H9 (cell line): ENCODE measurements at regions not wholly inside any gene's neighbourhood (a gene's known extent, or its start where the extent isn't known, plus 50 kb on each side); places are given as distances from the start of the nearest gene placed in this dataset.

Experiments used
- DNase-seq: peaks from one replicate; pipeline ENCODE4 v3.0.0-alpha.2; 2017
- H2AFZ ChIP-seq: one replicate; pipeline ENCODE4 v1.6.1; 2013; ENCODE audit warnings: mild to moderate bottlenecking, low read length, control low read depth, moderate library complexity
- H2AK5ac ChIP-seq: 2 replicates; pipeline ENCODE4 v1.6.1; 2013; ENCODE audit warnings: low read length, control low read depth, mixed read lengths; ENCODE audit not compliant: insufficient read length
- H2BK120ac ChIP-seq: one replicate; pipeline ENCODE4 v1.6.1; 2013; ENCODE audit warnings: low read depth, mild to moderate bottlenecking, low read length, control low read depth, inconsistent platforms; ENCODE audit not compliant: poor library complexity, severe bottlenecking
- H2BK12ac ChIP-seq: 2 replicates; pipeline ENCODE4 v1.6.1; 2013; ENCODE audit warnings: low read length, control low read depth, mixed read lengths, low read depth; ENCODE audit not compliant: insufficient read length
- H2BK15ac ChIP-seq: 2 replicates; pipeline ENCODE4 v1.6.1; 2013; ENCODE audit warnings: low read depth, low read length, control low read depth
- H2BK20ac ChIP-seq: one replicate; pipeline ENCODE4 v1.6.1; 2013; ENCODE audit warnings: low read depth, mild to moderate bottlenecking, low read length, control low read depth, inconsistent platforms; ENCODE audit not compliant: poor library complexity, severe bottlenecking
- H2BK5ac ChIP-seq: 2 replicates; pipeline ENCODE4 v1.6.1; 2013; ENCODE audit warnings: low read length, control low read depth, mixed read lengths; ENCODE audit not compliant: insufficient read length
- H3K14ac ChIP-seq: 2 replicates; pipeline ENCODE4 v1.6.1; 2013; ENCODE audit warnings: low read length, control low read depth; ENCODE audit not compliant: insufficient read depth
- H3K18ac ChIP-seq: 2 replicates; pipeline ENCODE4 v1.6.1; 2013; ENCODE audit warnings: low read depth, mild to moderate bottlenecking, mixed read lengths, low read length, control low read depth; ENCODE audit not compliant: insufficient read length
- H3K23ac ChIP-seq: 2 replicates; pipeline ENCODE4 v1.6.1; 2013; ENCODE audit warnings: low read length, control low read depth, mixed read lengths, low read depth; ENCODE audit not compliant: insufficient read length
- H3K23me2 ChIP-seq: 2 replicates; pipeline ENCODE4 v1.6.1; 2013; ENCODE audit warnings: low read depth, mild to moderate bottlenecking, mixed read lengths, low read length, control low read depth; ENCODE audit not compliant: insufficient read length, poor library complexity, severe bottlenecking
- H3K27ac ChIP-seq: 2 replicates; pipeline ENCODE4 v1.5.1; 2013; ENCODE audit warnings: low read length, control low read depth, mixed read lengths, low read depth; ENCODE audit not compliant: insufficient read length
- H3K27me3 ChIP-seq: 2 replicates; pipeline ENCODE4 v1.6.1; 2013; ENCODE audit warnings: low read length, control low read depth, inconsistent platforms; ENCODE audit not compliant: insufficient read depth
- H3K4ac ChIP-seq: 2 replicates; pipeline ENCODE4 v1.6.1; 2013; ENCODE audit warnings: low read depth, mild to moderate bottlenecking, control low read depth, inconsistent platforms, low read length, moderate library complexity
- H3K4me1 ChIP-seq: 2 replicates; pipeline ENCODE4 v1.6.1; 2013; ENCODE audit warnings: low read length, control low read depth, inconsistent platforms; ENCODE audit not compliant: insufficient read depth
- H3K4me2 ChIP-seq: 2 replicates; pipeline ENCODE4 v1.6.1; 2013; ENCODE audit warnings: low read length, control low read depth, mixed read lengths; ENCODE audit not compliant: insufficient read length, insufficient read depth
- H3K56ac ChIP-seq: 2 replicates; pipeline ENCODE4 v1.6.1; 2013; ENCODE audit warnings: low read depth, mild to moderate bottlenecking, mixed read lengths, low read length, control low read depth; ENCODE audit not compliant: insufficient read length
- H3K79me1 ChIP-seq: 2 replicates; pipeline ENCODE4 v1.6.1; 2013; ENCODE audit warnings: low read depth, mild to moderate bottlenecking, moderate library complexity, low read length, control low read depth, inconsistent platforms; ENCODE audit not compliant: insufficient read depth, poor library complexity, severe bottlenecking
- H3K79me2 ChIP-seq: 2 replicates; pipeline ENCODE4 v1.6.1; 2013; ENCODE audit warnings: low read length, control low read depth, inconsistent platforms; ENCODE audit not compliant: insufficient read depth
- H3K9ac ChIP-seq: 2 replicates; pipeline ENCODE4 v1.6.1; 2013; ENCODE audit warnings: low read length, control low read depth, mixed read lengths; ENCODE audit not compliant: insufficient read length; ENCODE audit errors: extremely low read depth
- H3K9me3 ChIP-seq: one replicate; pipeline ENCODE4 v1.6.1; 2013; ENCODE audit warnings: low read depth, low read length, inconsistent platforms; ENCODE audit not compliant: control insufficient read depth
- H3T11ph ChIP-seq: one replicate; pipeline ENCODE4 v1.6.1; 2013; ENCODE audit warnings: mild to moderate bottlenecking, low read length, control low read depth, inconsistent platforms
- H4K20me1 ChIP-seq: one replicate; pipeline ENCODE4 v1.6.1; 2013; ENCODE audit not compliant: control insufficient read depth, insufficient read length, insufficient read depth
- H4K5ac ChIP-seq: 2 replicates; pipeline ENCODE4 v1.6.1; 2013; ENCODE audit warnings: low read depth, mild to moderate bottlenecking, mixed read lengths, low read length, control low read depth; ENCODE audit not compliant: insufficient read length
- H4K8ac ChIP-seq: replicated peaks from 2 replicates; pipeline ENCODE4 v1.6.1; 2013; ENCODE audit warnings: low read length, control low read depth, mixed read lengths, low read depth; ENCODE audit not compliant: insufficient read length
- H4K91ac ChIP-seq: 2 replicates; pipeline ENCODE4 v1.6.1; 2013; ENCODE audit warnings: low read depth, mild to moderate bottlenecking, moderate library complexity, mixed read lengths, low read length, control low read depth; ENCODE audit not compliant: insufficient read length
- H3K27ac Mint-ChIP-seq, 3 experiments: 2 replicates in 2 of 3; 3 replicates in 1 of 3; pipeline ENCODE4 v1.8.0; 2020 to 2021; ENCODE audit warnings: mixed read lengths in 3 of 3, mild to moderate bottlenecking in 1 of 3, moderate library complexity in 1 of 3
- H3K27me3 Mint-ChIP-seq: 2 replicates; pipeline ENCODE4 v1.8.0; 2021; ENCODE audit warnings: low read depth, mild to moderate bottlenecking, moderate library complexity, mixed read lengths
- H3K36me3 Mint-ChIP-seq, 3 experiments: 2 replicates in 2 of 3; 3 replicates in 1 of 3; pipeline ENCODE4 v1.8.0; 2020 to 2021; ENCODE audit warnings: low read depth in 3 of 3, mixed read lengths in 3 of 3; ENCODE audit not compliant: insufficient read depth in 1 of 3
- H3K4me1 Mint-ChIP-seq, 2 experiments: 2 replicates each; pipeline ENCODE4 v1.8.0; 2020; ENCODE audit warnings: mixed read lengths in 2 of 2
- H3K4me3 Mint-ChIP-seq, 2 experiments: 2 replicates in 1 of 2; 3 replicates in 1 of 2; pipeline ENCODE4 v1.8.0; 2020 to 2021; ENCODE audit warnings: mild to moderate bottlenecking in 2 of 2, mixed read lengths in 2 of 2, moderate library complexity in 1 of 2
- H3K9me3 Mint-ChIP-seq, 2 experiments: 2 replicates in 1 of 2; 3 replicates in 1 of 2; pipeline ENCODE4 v1.8.0; 2020; ENCODE audit warnings: mild to moderate bottlenecking in 2 of 2, mixed read lengths in 2 of 2, moderate library complexity in 1 of 2
- WGBS: extraction: QIAGEN DNeasy Blood & Tissue Kit; methylation state at CpG from one replicate; pipeline ENCODE4 v1.1.7; 2013; ENCODE audit warnings: missing lambda C conversion rate, low lambda C conversion rate, mixed read lengths; ENCODE audit not compliant: insufficient read length; ENCODE audit errors: extremely low coverage; 5-methylcytosine and 5-hydroxymethylcytosine counted together
- TF ChIP-seq, protein P1 (sequence below): fragments of 200-600 bp; sonication (generic); conservative IDR thresholded peaks from 3 replicates; pipeline ENCODE4 v1.8.0; 2021; ENCODE audit warnings: antibody characterized with exemption, mild to moderate bottlenecking

DNA sequence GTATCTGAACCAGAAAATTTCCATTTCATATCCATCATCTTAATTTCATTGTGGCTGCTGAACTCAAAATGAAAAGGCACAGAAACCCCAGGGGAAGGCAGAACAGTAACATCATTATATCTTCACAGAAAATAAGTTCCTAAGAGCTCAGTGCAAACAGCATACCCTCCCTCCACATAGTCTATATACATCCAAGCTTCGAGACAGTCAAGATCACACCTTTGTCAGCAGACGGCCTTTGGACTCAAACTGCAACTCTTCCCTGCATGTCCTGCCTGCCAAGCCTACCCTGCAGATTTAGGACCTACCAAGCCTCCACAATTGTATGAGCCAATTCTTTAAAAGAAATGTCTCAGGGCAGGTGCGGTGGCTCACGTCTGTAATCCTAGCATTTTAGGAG is 502.1 kb downstream of the SUCLG1 start:
- H3T11ph ChIP-seq: no peak overlapping the region
- H2BK12ac ChIP-seq: no peak overlapping the region
- H3K79me2 ChIP-seq: no peaks in the 10 kb centered on the region
- Mint-ChIP-seq H3K36me3 (no peaks in the 10 kb centered on the region), H3K4me3 (no peak overlapping the region), H3K27ac (peak overlapping the region in 1 of 3 experiments; percentile 59; a peak in 1 of 7 replicates), H3K4me1 (peaks cover 2 to 5% of the 10 kb centered on the region in 2 experiments; a peak in 2 of 4 replicates), H3K27me3 (no peaks in the 10 kb centered on the region), H3K9me3 (no peaks in the 10 kb centered on the region)
- no peak overlapping the region for H3K4me2 ChIP-seq
- H3K79me1 ChIP-seq: no peaks in the 10 kb centered on the region
- H4K8ac ChIP-seq: no peak overlapping the region
- no peak overlapping the region for H3K4ac ChIP-seq
- no peak overlapping the region for H3K23ac ChIP-seq
- H3K9ac ChIP-seq: no peak overlapping the region
- H3K4me1 ChIP-seq: no peaks in the 10 kb centered on the region
- H3K27ac ChIP-seq: no peak overlapping the region
- no peak overlapping the region for H2BK15ac ChIP-seq
- DNase-seq: no peak
- no peaks in the 10 kb centered on the region for H4K20me1 ChIP-seq
- H2BK20ac ChIP-seq: no peak overlapping the region
- no peak overlapping the region for H2AK5ac ChIP-seq
- no CpG with 5 or more reads among the region's 4 CpGs for WGBS
- no peak overlapping the region for H4K91ac ChIP-seq
- H4K5ac ChIP-seq: no peak overlapping the region
- TF ChIP-seq, protein P1, sequence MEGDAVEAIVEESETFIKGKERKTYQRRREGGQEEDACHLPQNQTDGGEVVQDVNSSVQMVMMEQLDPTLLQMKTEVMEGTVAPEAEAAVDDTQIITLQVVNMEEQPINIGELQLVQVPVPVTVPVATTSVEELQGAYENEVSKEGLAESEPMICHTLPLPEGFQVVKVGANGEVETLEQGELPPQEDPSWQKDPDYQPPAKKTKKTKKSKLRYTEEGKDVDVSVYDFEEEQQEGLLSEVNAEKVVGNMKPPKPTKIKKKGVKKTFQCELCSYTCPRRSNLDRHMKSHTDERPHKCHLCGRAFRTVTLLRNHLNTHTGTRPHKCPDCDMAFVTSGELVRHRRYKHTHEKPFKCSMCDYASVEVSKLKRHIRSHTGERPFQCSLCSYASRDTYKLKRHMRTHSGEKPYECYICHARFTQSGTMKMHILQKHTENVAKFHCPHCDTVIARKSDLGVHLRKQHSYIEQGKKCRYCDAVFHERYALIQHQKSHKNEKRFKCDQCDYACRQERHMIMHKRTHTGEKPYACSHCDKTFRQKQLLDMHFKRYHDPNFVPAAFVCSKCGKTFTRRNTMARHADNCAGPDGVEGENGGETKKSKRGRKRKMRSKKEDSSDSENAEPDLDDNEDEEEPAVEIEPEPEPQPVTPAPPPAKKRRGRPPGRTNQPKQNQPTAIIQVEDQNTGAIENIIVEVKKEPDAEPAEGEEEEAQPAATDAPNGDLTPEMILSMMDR: no peak
- H3K23me2 ChIP-seq: no peaks in the 10 kb centered on the region
- no peak overlapping the region for H2AFZ ChIP-seq
- H3K27me3 ChIP-seq: no peaks in the 10 kb centered on the region
- no peak overlapping the region for H3K18ac ChIP-seq
- no peak overlapping the region for H3K14ac ChIP-seq
- no peak overlapping the region for H3K56ac ChIP-seq
- no peak overlapping the region for H2BK5ac ChIP-seq
- H2BK120ac ChIP-seq: no peak overlapping the region
- H3K9me3 ChIP-seq: no peaks in the 10 kb centered on the region
